ENCODE measurements at regions not wholly inside any gene's neighbourhood (a gene's known extent, or its start where the extent isn't known, plus 50 kb on each side); places are given as distances from the start of the nearest gene placed in this dataset.
"Not testable (repeated sequence)": the region's sequence is repeated elsewhere in the genome, so short reads cannot be mapped to it uniquely, and the experiment has no call there.

GRCh38 chr18:22044474-22045220 lies 124.7 kb upstream of the GATA6 start:
- no peak for DNase-seq

GRCh38 chr18:22045221-22045918 lies 124.0 kb upstream of the GATA6 start:
- no peak for DNase-seq

- DNase-seq: no peak
Observed at GRCh38 chr18:22046473-22046872, 122.9 kb upstream of the GATA6 start.

GRCh38 chr18:22047485-22047884 lies 121.9 kb upstream of the GATA6 start:
- no peak for DNase-seq

GRCh38 chr18:22048221-22048620 lies 121.2 kb upstream of the GATA6 start:
- no peak for DNase-seq

GRCh38 chr18:22048932-22049615 lies 120.3 kb upstream of the GATA6 start:
- no peak for DNase-seq

- DNase-seq: no peak
Observed at GRCh38 chr18:22052405-22053105, 116.8 kb upstream of the GATA6 start.

GRCh38 chr18:22055466-22056238 lies 113.7 kb upstream of the GATA6 start:
- DNase-seq: no peak

GRCh38 chr18:22056950-22057349 lies 112.4 kb upstream of the GATA6 start:
- DNase-seq: no peak

GRCh38 chr18:22057908-22058527 lies 111.4 kb upstream of the GATA6 start:
- DNase-seq: no peak

- no peak for DNase-seq
Observed at GRCh38 chr18:22060361-22060760, 109.0 kb upstream of the GATA6 start.

GRCh38 chr18:22063102-22063501 lies 106.3 kb upstream of the GATA6 start:
- DNase-seq: no peak

- no peak for DNase-seq
Observed at GRCh38 chr18:22063672-22064071, 105.7 kb upstream of the GATA6 start.

- DNase-seq: no peak
Observed at GRCh38 chr18:22064581-22064980, 104.8 kb upstream of the GATA6 start.

- no peak for DNase-seq
Observed at GRCh38 chr18:22065311-22065710, 104.1 kb upstream of the GATA6 start.

- no peak for DNase-seq
Observed at GRCh38 chr18:22066083-22066485, 103.3 kb upstream of the GATA6 start.

- DNase-seq: no peak
Observed at GRCh38 chr18:22067109-22067508, 102.3 kb upstream of the GATA6 start.

GRCh38 chr18:22067682-22068081 lies 101.7 kb upstream of the GATA6 start:
- DNase-seq: no peak

GRCh38 chr18:22068784-22069183 lies 100.6 kb upstream of the GATA6 start:
- DNase-seq: not testable (repeated sequence)

GRCh38 chr18:22069916-22070315 lies 99.5 kb upstream of the GATA6 start:
- DNase-seq: no peak

GRCh38 chr18:22073411-22073810 lies 96.0 kb upstream of the GATA6 start:
- no peak for DNase-seq
